B cell (primary cell): ENCODE measurements at regions not wholly inside any gene's neighbourhood (a gene's known extent, or its start where the extent isn't known, plus 50 kb on each side); places are given as distances from the start of the nearest gene placed in this dataset.

ENCODE experiments used
- ATAC-seq: fragments of 200-7000 bp; cut with Tn5 transposase; one replicate; pipeline ENCODE4 v1.10.0; 2021; ENCODE audit warnings: low read depth, mild to moderate bottlenecking, moderate number of reproducible peaks, moderate library complexity
- CTCF ChIA-PET: fragments of 350-600 bp; sonication (Branson Sonifier 250); formaldehyde crosslinking; loops from one replicate; lab custom pipeline; 2021; ENCODE audit warnings: antibody characterized with exemption, inconsistent platforms; lab: Charles Lee
- POLR2A ChIA-PET: fragments of 350-600 bp; sonication (Branson Sonifier 250); formaldehyde crosslinking; loops from one replicate; lab custom pipeline; 2021; ENCODE audit warnings: antibody characterized with exemption; lab: Charles Lee
- DNase-seq: peaks from one replicate; pipeline ENCODE4 v3.0.0; 2013
- H2AFZ ChIP-seq: 2 replicates; pipeline ENCODE4 v1.6.1; 2012; ENCODE audit warnings: mild to moderate bottlenecking, low read depth, low read length; ENCODE audit not compliant: insufficient read depth, poor library complexity, severe bottlenecking
- H3K27ac ChIP-seq, 2 donors: 1 replicate in 1 of 2; 2 replicates in 1 of 2; pipeline ENCODE4 v1.5.1; 2012 to 2013; ENCODE audit warnings: low read length in 2 of 2, mild to moderate bottlenecking in 2 of 2, moderate library complexity in 1 of 2
- H3K27me3 ChIP-seq, 4 experiments: fragments of 200-600 bp in 1 of 4; sonication (generic) in 1 of 4; replicated peaks in 1 of 4; 1 replicate in 2 of 4; 2 replicates in 2 of 4; pipeline versions ENCODE4 v1.6.1 to v1.7.0; 2013 to 2016; ENCODE audit warnings: low read length in 3 of 4, mild to moderate bottlenecking in 2 of 4, mixed read lengths in 1 of 4, moderate library complexity in 1 of 4; ENCODE audit not compliant: insufficient read depth in 4 of 4, control insufficient read depth in 3 of 4; ENCODE audit errors: control extremely low read depth in 1 of 4
- H3K36me3 ChIP-seq, 2 experiments: replicated peaks in 1 of 2; 1 replicate in 1 of 2; 2 replicates in 1 of 2; pipeline versions ENCODE4 v1.6.1 to v1.7.1; 2013; ENCODE audit warnings: low read length in 1 of 2; ENCODE audit not compliant: insufficient read depth in 2 of 2, control insufficient read depth in 1 of 2; ENCODE audit errors: control extremely low read depth in 1 of 2, extremely low read depth in 1 of 2
- H3K4me1 ChIP-seq, 2 donors: fragments of 200-600 bp in 1 of 2; sonication (generic) in 1 of 2; 1 replicate in 1 of 2; 2 replicates in 1 of 2; pipeline versions ENCODE4 v1.5.1 to v1.6.1; 2013 to 2017; ENCODE audit warnings: low read length in 2 of 2; ENCODE audit not compliant: control insufficient read depth in 2 of 2, insufficient read depth in 2 of 2
- H3K4me2 ChIP-seq: replicated peaks from 2 replicates; pipeline ENCODE3; 2012; ENCODE audit warnings: mild to moderate bottlenecking, low read depth, low read length; ENCODE audit not compliant: poor library complexity, severe bottlenecking
- H3K4me3 ChIP-seq, 5 experiments: fragments of 200-600 bp in 1 of 5; sonication (generic) in 1 of 5; 1 replicate in 3 of 5; 2 replicates in 2 of 5; pipeline versions ENCODE4 v1.5.1 to v1.7.0; 2011 to 2016; ENCODE audit warnings: low read length in 4 of 5, mild to moderate bottlenecking in 4 of 5, low read depth in 2 of 5, control low read depth in 1 of 5, moderate library complexity in 1 of 5; ENCODE audit not compliant: insufficient read depth in 1 of 5; ENCODE audit errors: control extremely low read depth in 1 of 5, extremely low read depth in 1 of 5
- H3K79me2 ChIP-seq: fragments of 200-600 bp; sonication (generic); one replicate; pipeline ENCODE4 v1.6.0; 2016; ENCODE audit warnings: low read length; ENCODE audit not compliant: control insufficient read depth, insufficient read depth
- H3K9ac ChIP-seq: fragments of 200-600 bp; sonication (generic); 2 replicates; pipeline ENCODE4 v1.6.1; 2017; ENCODE audit warnings: mild to moderate bottlenecking, low read length, moderate library complexity
- H3K9me3 ChIP-seq, 3 donors: one replicate each; pipeline versions ENCODE4 v1.6.1 to v1.7.1; 2013; ENCODE audit warnings: low read length in 2 of 3; ENCODE audit not compliant: control insufficient read depth in 2 of 3, insufficient read depth in 1 of 3; ENCODE audit errors: control extremely low read depth in 1 of 3
- H4K20me1 ChIP-seq: 2 replicates; pipeline ENCODE4 v1.6.0; 2012; ENCODE audit warnings: mild to moderate bottlenecking, low read length; ENCODE audit not compliant: insufficient read depth, control insufficient read depth, poor library complexity, severe bottlenecking
- H3K27ac Mint-ChIP-seq: one replicate; pipeline ENCODE4 v1.8.0; 2021; ENCODE audit warnings: mixed read lengths
- H3K27me3 Mint-ChIP-seq: one replicate; pipeline ENCODE4 v1.8.0; 2021; ENCODE audit warnings: mixed read lengths
- H3K4me1 Mint-ChIP-seq: one replicate; pipeline ENCODE4 v1.8.0; 2021; ENCODE audit warnings: mixed read lengths
- H3K4me3 Mint-ChIP-seq: one replicate; pipeline ENCODE4 v1.8.0; 2021; ENCODE audit warnings: mixed read lengths
- H3K9me3 Mint-ChIP-seq: one replicate; pipeline ENCODE4 v1.8.0; 2022; ENCODE audit warnings: mixed read lengths; ENCODE audit not compliant: insufficient read depth
- EZH2 ChIP-seq: IDR thresholded peaks from 2 replicates; pipeline ENCODE4 v1.6.1; 2012; ENCODE audit warnings: borderline replicate concordance, low read depth, mild to moderate bottlenecking, moderate library complexity, low read length; ENCODE audit not compliant: insufficient read depth, poor library complexity, severe bottlenecking
- WGBS: methylation state at CpG from one replicate; pipeline ENCODE4 v1.1.5; 2013; ENCODE audit warnings: missing lambda C conversion rate; ENCODE audit not compliant: insufficient coverage; 5-methylcytosine and 5-hydroxymethylcytosine counted together
- intact Hi-C: fragments of 100-400 bp; cut with micrococcal nuclease; formaldehyde crosslinking; loops from one replicate; pipeline ENCODE4 v1.10.0; 2022
- TF ChIP-seq, protein P1 (sequence below): fragments of 200-600 bp; IDR thresholded peaks from one replicate; pipeline ENCODE4 v1.8.0; 2022; ENCODE audit warnings: antibody characterized with exemption, mild to moderate bottlenecking

- Histone ChIP-seq H3K36me3 (no peaks in the 10 kb centered on the region), H3K9ac (no peak overlapping the region), H3K4me2 (no peak overlapping the region), H3K27ac (no peak overlapping the region), H4K20me1 (no peaks in the 10 kb centered on the region), H3K4me1 (no peaks in the 10 kb centered on the region), H3K9me3 (no peaks in the 10 kb centered on the region), H3K27me3 (no peaks in the 10 kb centered on the region), H3K79me2 (no peaks in the 10 kb centered on the region), H2AFZ (no peak overlapping the region), H3K4me3 (no peak overlapping the region)
- ATAC-seq (no peak), DNase-seq (no peak)
- Mint-ChIP-seq H3K27me3 (no peaks in the 10 kb centered on the region), H3K27ac (no peak overlapping the region), H3K4me1 (no peaks in the 10 kb centered on the region), H3K4me3 (no peak overlapping the region), H3K9me3 (no peaks in the 10 kb centered on the region)
- WGBS = 75% methylated on average over 11 of the region's 18 CpGs
- intact Hi-C loops = no loop called here
- POLR2A ChIA-PET = no interaction called here
- no peak for TF ChIP-seq EZH2
- TF ChIP-seq, protein P1, sequence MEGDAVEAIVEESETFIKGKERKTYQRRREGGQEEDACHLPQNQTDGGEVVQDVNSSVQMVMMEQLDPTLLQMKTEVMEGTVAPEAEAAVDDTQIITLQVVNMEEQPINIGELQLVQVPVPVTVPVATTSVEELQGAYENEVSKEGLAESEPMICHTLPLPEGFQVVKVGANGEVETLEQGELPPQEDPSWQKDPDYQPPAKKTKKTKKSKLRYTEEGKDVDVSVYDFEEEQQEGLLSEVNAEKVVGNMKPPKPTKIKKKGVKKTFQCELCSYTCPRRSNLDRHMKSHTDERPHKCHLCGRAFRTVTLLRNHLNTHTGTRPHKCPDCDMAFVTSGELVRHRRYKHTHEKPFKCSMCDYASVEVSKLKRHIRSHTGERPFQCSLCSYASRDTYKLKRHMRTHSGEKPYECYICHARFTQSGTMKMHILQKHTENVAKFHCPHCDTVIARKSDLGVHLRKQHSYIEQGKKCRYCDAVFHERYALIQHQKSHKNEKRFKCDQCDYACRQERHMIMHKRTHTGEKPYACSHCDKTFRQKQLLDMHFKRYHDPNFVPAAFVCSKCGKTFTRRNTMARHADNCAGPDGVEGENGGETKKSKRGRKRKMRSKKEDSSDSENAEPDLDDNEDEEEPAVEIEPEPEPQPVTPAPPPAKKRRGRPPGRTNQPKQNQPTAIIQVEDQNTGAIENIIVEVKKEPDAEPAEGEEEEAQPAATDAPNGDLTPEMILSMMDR = no peak
- CTCF ChIA-PET = no interaction called here
These were observed 112.1 kb downstream of the ZIC5 start for GRCh38 chr13:99859178-99860177.

DNA sequence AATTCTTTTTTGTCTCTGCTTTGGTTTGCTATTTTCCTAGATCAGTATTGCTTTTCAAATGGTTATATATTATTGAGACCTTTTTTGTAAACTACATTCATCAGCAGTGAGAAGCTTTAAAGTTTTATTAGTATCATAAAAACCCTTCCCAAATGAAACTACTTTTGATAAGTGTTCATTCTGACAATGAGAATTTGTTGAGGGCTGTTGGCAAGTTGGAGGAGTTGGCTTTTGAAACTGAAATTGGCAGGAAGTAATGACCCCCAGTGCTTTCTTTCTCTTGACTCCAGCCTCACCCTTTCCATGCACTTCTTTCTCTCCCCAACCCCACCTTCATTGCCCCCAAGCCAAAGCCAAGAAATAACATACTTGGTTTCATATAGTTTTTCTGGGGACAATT is 113.8 kb downstream of the ZIC5 start:
- no peaks in the 10 kb centered on the region for H4K20me1 ChIP-seq
- H3K4me2 ChIP-seq = no peak overlapping the region
- H3K9ac ChIP-seq = no peak overlapping the region
- ChIA-PET POLR2A (no interaction called here), CTCF (no interaction called here)
- H3K4me3 ChIP-seq = no peak overlapping the region
- H3K79me2 ChIP-seq = no peaks in the 10 kb centered on the region
- no peak for ATAC-seq
- H3K27me3 ChIP-seq = no peaks in the 10 kb centered on the region
- Mint-ChIP-seq H3K4me3 (no peak overlapping the region), H3K27me3 (no peaks in the 10 kb centered on the region), H3K27ac (no peak overlapping the region), H3K9me3 (no peaks in the 10 kb centered on the region), H3K4me1 (no peaks in the 10 kb centered on the region)
- no peaks in the 10 kb centered on the region for H3K4me1 ChIP-seq
- no peak for TF ChIP-seq EZH2
- TF ChIP-seq, protein P1 = no peak
- H3K36me3 ChIP-seq = no peaks in the 10 kb centered on the region
- intact Hi-C loops = no loop called here
- H2AFZ ChIP-seq = no peak overlapping the region
- H3K9me3 ChIP-seq = no peaks in the 10 kb centered on the region
- no peak overlapping the region for H3K27ac ChIP-seq
- no peak for DNase-seq
